Coronary artery (tissue), 2 donors: ENCODE measurements at regions not wholly inside any gene's neighbourhood (a gene's known extent, or its start where the extent isn't known, plus 50 kb on each side); places are given as distances from the start of the nearest gene placed in this dataset.
"Not testable (repeated sequence)": the region's sequence is repeated elsewhere in the genome, so short reads cannot be mapped to it uniquely, and the experiment has no call there.

Experiments
- DNase-seq: peaks from one replicate; pipeline ENCODE4 v3.0.0-alpha.2; 2017; ENCODE audit warnings: low spot score
- H3K27ac ChIP-seq, 2 donors: fragments of 200-600 bp; sonication (generic); one replicate each; pipeline ENCODE4 v1.5.1; 2016 to 2019
- H3K4me3 ChIP-seq: fragments of 200-600 bp; sonication (generic); 2 replicates; pipeline ENCODE4 v1.5.1; 2016; ENCODE audit warnings: mild to moderate bottlenecking, moderate library complexity
- TF ChIP-seq, protein P1 (sequence below): fragments of 200-600 bp; sonication (generic); IDR thresholded peaks from one replicate; pipeline ENCODE4 v1.5.1; 2019; ENCODE audit warnings: antibody characterized with exemption

- H3K4me3 ChIP-seq: no peak overlapping the region
- DNase-seq: no peak
- H3K27ac ChIP-seq: no peak overlapping the region
- TF ChIP-seq, protein P1, sequence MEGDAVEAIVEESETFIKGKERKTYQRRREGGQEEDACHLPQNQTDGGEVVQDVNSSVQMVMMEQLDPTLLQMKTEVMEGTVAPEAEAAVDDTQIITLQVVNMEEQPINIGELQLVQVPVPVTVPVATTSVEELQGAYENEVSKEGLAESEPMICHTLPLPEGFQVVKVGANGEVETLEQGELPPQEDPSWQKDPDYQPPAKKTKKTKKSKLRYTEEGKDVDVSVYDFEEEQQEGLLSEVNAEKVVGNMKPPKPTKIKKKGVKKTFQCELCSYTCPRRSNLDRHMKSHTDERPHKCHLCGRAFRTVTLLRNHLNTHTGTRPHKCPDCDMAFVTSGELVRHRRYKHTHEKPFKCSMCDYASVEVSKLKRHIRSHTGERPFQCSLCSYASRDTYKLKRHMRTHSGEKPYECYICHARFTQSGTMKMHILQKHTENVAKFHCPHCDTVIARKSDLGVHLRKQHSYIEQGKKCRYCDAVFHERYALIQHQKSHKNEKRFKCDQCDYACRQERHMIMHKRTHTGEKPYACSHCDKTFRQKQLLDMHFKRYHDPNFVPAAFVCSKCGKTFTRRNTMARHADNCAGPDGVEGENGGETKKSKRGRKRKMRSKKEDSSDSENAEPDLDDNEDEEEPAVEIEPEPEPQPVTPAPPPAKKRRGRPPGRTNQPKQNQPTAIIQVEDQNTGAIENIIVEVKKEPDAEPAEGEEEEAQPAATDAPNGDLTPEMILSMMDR: no peak
Measured at GRCh38 chrX:137771537-137771936, 205.6 kb downstream of the ZIC3 start.

GRCh38 chrX:137792214-137792613, 226.3 kb downstream of the ZIC3 start:
- DNase-seq: no peak
- TF ChIP-seq, protein P1: no peak
- Histone ChIP-seq H3K27ac (no peak overlapping the region), H3K4me3 (no peak overlapping the region)

DNA sequence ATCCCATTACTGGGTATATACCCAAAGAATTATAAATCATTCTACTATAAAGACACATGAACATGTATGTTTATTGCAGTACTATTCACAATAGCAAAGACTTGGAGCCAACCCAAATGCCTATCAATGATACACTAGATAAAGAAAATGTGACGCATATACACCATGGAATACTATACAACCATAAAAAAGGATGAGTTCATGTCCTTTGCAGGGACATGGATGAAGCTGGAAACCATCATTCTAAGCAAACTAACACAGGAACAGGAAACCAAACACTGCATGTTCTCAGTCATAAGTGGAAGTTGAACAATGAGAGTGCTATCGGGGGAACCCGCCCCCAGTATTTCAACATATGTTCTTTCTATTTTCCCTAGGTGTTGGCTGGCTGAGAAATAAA, 232.0 kb downstream of the ZIC3 start:
- DNase-seq, H3K27ac ChIP-seq, H3K4me3 ChIP-seq: not testable (repeated sequence)

DNA sequence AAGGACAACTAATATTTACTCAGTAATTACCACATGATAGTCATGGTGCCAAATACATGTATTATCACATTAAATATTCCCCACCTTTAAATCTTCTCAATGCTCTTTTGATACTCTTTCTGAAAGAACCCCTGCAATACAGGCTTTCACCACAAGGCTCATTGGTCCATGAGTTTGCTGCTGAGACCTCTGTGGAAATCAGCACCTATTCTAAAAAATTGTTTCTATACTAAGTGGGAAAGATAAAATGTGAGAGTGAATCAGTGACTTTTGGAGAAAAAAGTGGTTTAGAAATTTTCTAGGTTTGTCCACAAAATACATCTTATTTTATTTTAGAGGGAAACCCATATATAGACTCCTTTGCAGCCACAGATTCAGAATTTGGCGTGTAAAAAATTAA, 257.3 kb downstream of the ZIC3 start:
- no peak for DNase-seq
- TF ChIP-seq, protein P1: no peak
- H3K4me3 ChIP-seq: no peak overlapping the region
- H3K27ac ChIP-seq: no peak overlapping the region

GRCh38 chrX:137847376-137847775, 281.4 kb downstream of the ZIC3 start:
- no peak overlapping the region for H3K4me3 ChIP-seq
- DNase-seq: no peak
- H3K27ac ChIP-seq: no peak overlapping the region
- TF ChIP-seq, protein P1: no peak

- TF ChIP-seq, protein P1: no peak
- DNase-seq: no peak
- H3K27ac ChIP-seq: no peak overlapping the region
- no peak overlapping the region for H3K4me3 ChIP-seq
Measured at GRCh38 chrX:137848266-137848905, 282.5 kb downstream of the ZIC3 start.

DNA sequence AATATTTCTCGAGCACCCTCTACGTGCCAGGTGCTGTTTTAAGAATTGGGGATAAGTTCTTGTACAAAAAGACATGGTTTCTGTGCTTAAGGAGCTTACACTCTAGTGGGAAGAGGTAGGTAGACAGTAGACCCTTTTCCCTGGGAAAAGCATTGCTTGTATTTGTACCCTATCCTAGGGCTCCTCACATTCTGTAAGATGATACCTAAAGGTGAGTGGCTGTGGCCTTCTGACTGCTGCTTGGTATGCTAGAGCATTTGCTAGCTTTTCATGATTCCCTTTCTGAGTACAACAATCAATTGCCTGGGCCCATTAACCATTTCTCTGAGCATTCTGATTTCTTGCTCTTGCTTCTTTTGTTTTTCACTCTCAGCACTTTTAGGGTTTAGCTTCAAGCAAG, 286.6 kb downstream of the ZIC3 start:
- no peak overlapping the region for H3K27ac ChIP-seq
- no peak overlapping the region for H3K4me3 ChIP-seq
- TF ChIP-seq, protein P1: no peak
- DNase-seq: no peak
